GM10248 (cell line): ENCODE measurements at regions not wholly inside any gene's neighbourhood (a gene's known extent, or its start where the extent isn't known, plus 50 kb on each side); places are given as distances from the start of the nearest gene placed in this dataset.

Experiments
- CTCF ChIA-PET: fragments of 300-600 bp; sonication (Branson Sonifier 250); formaldehyde crosslinking; extraction: SDS; loops from one replicate; lab custom pipeline; 2021; ENCODE audit warnings: antibody characterized with exemption; lab: Yijun Ruan, JAX
- POLR2A ChIA-PET: fragments of 350-650 bp; sonication (Branson Sonifier 250); formaldehyde crosslinking; extraction: SDS; loops from one replicate; lab custom pipeline; 2020; ENCODE audit warnings: antibody characterized with exemption; lab: Yijun Ruan, JAX
- DNase-seq: peaks from one replicate; pipeline ENCODE4 v3.0.0; 2012; ENCODE audit errors: extremely low spot score
- CTCF ChIP-seq: IDR thresholded peaks from 2 replicates; pipeline ENCODE4 v1.5.1; 2012; ENCODE audit warnings: mild to moderate bottlenecking, low read depth; ENCODE audit errors: extremely low read depth, missing control alignments, control extremely low read depth

DNA sequence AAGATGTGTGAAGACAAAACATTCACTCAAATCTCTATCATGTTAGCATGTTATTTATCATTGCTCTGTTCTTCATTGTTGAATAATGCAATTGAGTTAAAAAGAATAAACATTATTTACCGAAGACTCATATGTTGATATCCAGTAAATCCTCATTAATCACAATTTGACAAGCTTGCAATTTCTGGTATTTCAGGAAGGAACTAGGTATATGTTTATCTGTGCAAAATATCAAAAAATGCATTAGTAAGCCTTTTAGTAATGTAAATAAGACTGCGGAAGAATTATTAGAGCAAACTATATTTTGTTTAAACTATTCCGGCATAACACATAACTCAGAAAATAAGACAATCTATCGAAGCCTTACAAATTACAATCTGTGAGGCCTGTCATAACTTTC, 222.7 kb upstream of the NOVA1 start:
- ChIA-PET POLR2A (no interaction called here), CTCF (interaction anchor here (1.1 kb wide), 1 partner anchor 49 kb away, joined by 3 read pairs; no protein-coding TSS in a partner anchor)
- DNase-seq = no peak
- TF ChIP-seq CTCF = no peak

DNA sequence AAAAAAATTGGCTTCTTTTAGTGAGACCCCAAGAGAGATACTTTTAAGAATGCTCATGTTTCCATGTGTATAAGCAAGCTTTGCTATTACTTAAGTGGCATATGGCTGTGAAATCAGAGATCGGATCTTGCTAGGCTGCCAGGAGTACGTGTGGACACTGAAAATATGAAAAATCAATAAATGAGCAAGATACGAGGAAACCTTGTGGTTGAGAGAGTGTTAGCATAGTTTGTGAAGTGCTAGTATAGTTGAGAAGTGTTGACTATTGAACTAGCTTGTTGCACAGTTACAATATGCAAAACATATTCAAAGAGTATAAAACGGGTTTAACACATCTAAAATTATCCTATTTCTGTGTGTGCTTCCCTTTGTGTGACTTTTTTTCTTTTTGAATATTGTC, 230.9 kb upstream of the NOVA1 start:
- POLR2A ChIA-PET = no interaction called here
- CTCF ChIA-PET = interaction anchor here (1.1 kb wide), 1 partner anchor 9 kb away, joined by 4 read pairs; no protein-coding TSS in a partner anchor
- DNase-seq = no peak
- no peak for TF ChIP-seq CTCF

- no peak for DNase-seq
- ChIA-PET POLR2A (no interaction called here), CTCF (no interaction called here)
- no peak for TF ChIP-seq CTCF
Observed at GRCh38 chr14:26833621-26834176, 235.9 kb upstream of the NOVA1 start.

DNA sequence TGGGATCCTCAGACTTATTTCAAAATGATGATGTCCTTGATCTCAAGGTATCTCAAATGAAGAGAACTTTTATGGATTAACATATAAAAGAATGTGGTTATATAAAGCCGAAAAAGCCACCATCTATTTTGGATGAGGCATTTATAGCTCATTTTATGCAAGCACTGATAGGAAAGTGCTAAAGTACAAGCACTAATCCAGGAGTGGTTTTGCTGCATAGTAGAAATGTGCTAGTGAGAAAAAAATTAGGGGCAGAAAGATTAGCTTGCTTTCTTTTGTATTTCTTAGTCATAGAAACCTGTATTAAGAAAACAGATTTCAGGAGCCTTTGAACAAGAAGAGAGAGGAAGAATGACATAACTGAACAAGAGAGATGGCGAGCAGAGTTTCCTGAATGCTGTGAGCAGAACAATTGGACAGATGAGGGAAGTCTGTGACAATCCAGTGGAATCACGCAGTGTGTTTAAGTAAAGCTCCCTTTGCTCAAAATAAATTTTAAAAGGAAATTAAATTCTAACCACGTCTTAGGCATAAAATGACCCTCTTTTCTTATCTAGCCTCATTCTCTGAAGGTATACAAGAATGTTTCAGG, 238.2 kb upstream of the NOVA1 start:
- no peak for TF ChIP-seq CTCF
- no peak for DNase-seq
- ChIA-PET CTCF (no interaction called here), POLR2A (no interaction called here)

- CTCF ChIA-PET = no interaction called here
Observed at GRCh38 chr14:26839481-26839880, 241.6 kb upstream of the NOVA1 start.

DNA sequence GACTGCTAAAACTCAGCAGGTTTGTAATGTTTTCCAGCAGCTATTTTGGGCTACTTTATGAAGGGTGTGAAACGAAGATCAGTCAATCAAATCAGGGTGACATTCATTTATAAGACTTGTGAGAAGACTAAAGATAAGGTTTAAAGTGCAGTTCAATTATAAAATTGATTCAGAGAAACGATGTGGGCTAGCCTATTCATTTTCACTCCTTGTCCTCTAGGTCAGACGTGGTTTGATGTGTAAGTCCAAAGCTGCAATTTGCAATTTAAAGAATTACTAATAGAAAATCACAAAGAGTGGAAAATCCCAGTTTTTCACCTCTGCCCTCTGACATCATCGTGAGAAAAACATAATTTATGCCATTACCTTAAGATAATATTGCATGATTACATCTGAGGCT, 243.5 kb upstream of the NOVA1 start:
- CTCF ChIA-PET = interaction anchor here (1.0 kb wide), 1 partner anchor 33 kb away, joined by 5 read pairs; no protein-coding TSS in a partner anchor
- DNase-seq = no peak
- POLR2A ChIA-PET = no interaction called here
- TF ChIP-seq CTCF = no peak

More at GRCh38 chr14:26839481-26839880, 241.6 kb upstream of the NOVA1 start:
- DNase-seq = no peak
- POLR2A ChIA-PET = no interaction called here
- no peak for TF ChIP-seq CTCF
